ENCODE measurements at regions not wholly inside any gene's neighbourhood (a gene's known extent, or its start where the extent isn't known, plus 50 kb on each side); places are given as distances from the start of the nearest gene placed in this dataset.
"Not testable (repeated sequence)": the region's sequence is repeated elsewhere in the genome, so short reads cannot be mapped to it uniquely, and the experiment has no call there.

GRCh38 chr4:163077680-163078079, 89.0 kb downstream of the NAF1 start:
- DNase-seq = no peak

- no peak for DNase-seq
These were observed 94.5 kb downstream of the NAF1 start for GRCh38 chr4:163072222-163072621.

- DNase-seq = no peak
These were observed 95.4 kb downstream of the NAF1 start for GRCh38 chr4:163071308-163071707.

- no peak for DNase-seq
These were observed 96.7 kb downstream of the NAF1 start for GRCh38 chr4:163070023-163070422.

- DNase-seq = no peak
These were observed 102.8 kb downstream of the NAF1 start for GRCh38 chr4:163063891-163064290.

GRCh38 chr4:163048447-163048846, 118.2 kb downstream of the NAF1 start:
- DNase-seq = no peak

GRCh38 chr4:163042306-163042705, 124.4 kb downstream of the NAF1 start:
- DNase-seq = no peak

- no peak for DNase-seq
These were observed 149.6 kb downstream of the NAF1 start for GRCh38 chr4:163017135-163017534.

- no peak for DNase-seq
These were observed 153.9 kb downstream of the NAF1 start for GRCh38 chr4:163012816-163013215.

GRCh38 chr4:163003979-163004378, 162.7 kb downstream of the NAF1 start:
- no peak for DNase-seq

GRCh38 chr4:162988530-162988929, 178.2 kb downstream of the NAF1 start:
- no peak for DNase-seq

GRCh38 chr4:162985131-162985530, 181.6 kb downstream of the NAF1 start:
- DNase-seq = no peak

GRCh38 chr4:162984621-162985020, 182.1 kb downstream of the NAF1 start:
- no peak for DNase-seq

- no peak for DNase-seq
These were observed 184.9 kb downstream of the NAF1 start for GRCh38 chr4:162981823-162982222.

GRCh38 chr4:162978398-162978797, 188.3 kb downstream of the NAF1 start:
- DNase-seq = no peak

- DNase-seq = no peak
These were observed 188.9 kb downstream of the NAF1 start for GRCh38 chr4:162977788-162978187.

- DNase-seq = no peak
These were observed 193.9 kb downstream of the NAF1 start for GRCh38 chr4:162972661-162973330.

- no peak for DNase-seq
These were observed 197.5 kb downstream of the NAF1 start for GRCh38 chr4:162969194-162969593.

- not testable (repeated sequence) for DNase-seq
These were observed 200.7 kb downstream of the NAF1 start for GRCh38 chr4:162965978-162966377.

- DNase-seq = peak; percentile 23
These were observed 207.6 kb downstream of the NAF1 start for GRCh38 chr4:162959046-162959445.

GRCh38 chr4:162957521-162958143, 209.1 kb downstream of the NAF1 start:
- no peak for DNase-seq

- no peak for DNase-seq
These were observed 211.7 kb downstream of the NAF1 start for GRCh38 chr4:162954976-162955375.

GRCh38 chr4:162952232-162952631, 214.5 kb downstream of the NAF1 start:
- no peak for DNase-seq

GRCh38 chr4:162945713-162946112, 221.0 kb downstream of the NAF1 start:
- DNase-seq = no peak

- DNase-seq = no peak
These were observed 223.4 kb downstream of the NAF1 start for GRCh38 chr4:162943263-162943662.
